ENCODE measurements at regions not wholly inside any gene's neighbourhood (a gene's known extent, or its start where the extent isn't known, plus 50 kb on each side); places are given as distances from the start of the nearest gene placed in this dataset.

GRCh38 chr18:45119876-45120275 lies 439.2 kb downstream of the SETBP1 start:
- DNase-seq, result peak; percentile 40

GRCh38 chr18:45121146-45121545 lies 440.5 kb downstream of the SETBP1 start:
- peak; percentile 11 for DNase-seq

- DNase-seq, result peak; percentile 25
These were observed 441.8 kb downstream of the SETBP1 start for GRCh38 chr18:45122506-45122905.

GRCh38 chr18:45127405-45127804 lies 446.7 kb downstream of the SETBP1 start:
- DNase-seq, result no peak

- DNase-seq, result peak; percentile 62
These were observed 452.6 kb downstream of the SETBP1 start for GRCh38 chr18:45133276-45133675.

DNA sequence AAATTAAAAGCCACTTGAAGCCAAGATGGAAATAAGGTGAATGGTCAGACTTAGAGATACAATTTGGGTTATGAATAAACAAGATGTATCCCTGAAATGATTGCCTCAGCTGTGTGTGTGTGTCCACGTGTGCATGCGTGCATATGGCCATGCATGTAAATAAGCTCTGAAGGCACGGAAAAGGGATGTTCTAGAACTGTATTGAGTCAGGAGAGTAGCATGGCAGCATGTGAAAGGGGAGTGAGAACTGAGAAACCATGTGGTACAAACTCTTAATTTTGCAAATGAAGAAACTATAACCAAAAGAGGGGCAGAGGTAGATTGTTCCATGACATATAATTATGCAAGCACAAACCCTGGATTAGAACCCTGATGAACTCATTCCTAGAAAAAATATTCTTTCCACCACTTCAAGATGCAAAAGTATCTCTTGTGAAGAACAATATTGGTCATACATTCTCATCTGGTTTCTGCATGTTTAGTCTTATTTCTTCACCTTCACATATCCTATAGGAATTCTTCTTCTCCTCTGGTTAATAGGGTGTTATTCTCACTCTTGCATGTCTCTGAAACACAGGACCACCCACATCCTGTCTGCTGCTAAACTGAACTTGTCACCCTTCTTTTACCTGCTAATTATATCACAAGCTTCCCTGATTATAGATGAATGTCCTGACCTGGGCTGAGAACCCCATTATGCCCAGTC lies 455.8 kb downstream of the SETBP1 start:
- no peak for DNase-seq

GRCh38 chr18:45137087-45137419 lies 456.4 kb downstream of the SETBP1 start:
- DNase-seq, result no peak

- no peak for DNase-seq
These were observed 458.8 kb downstream of the SETBP1 start for GRCh38 chr18:45139478-45139877.

DNA sequence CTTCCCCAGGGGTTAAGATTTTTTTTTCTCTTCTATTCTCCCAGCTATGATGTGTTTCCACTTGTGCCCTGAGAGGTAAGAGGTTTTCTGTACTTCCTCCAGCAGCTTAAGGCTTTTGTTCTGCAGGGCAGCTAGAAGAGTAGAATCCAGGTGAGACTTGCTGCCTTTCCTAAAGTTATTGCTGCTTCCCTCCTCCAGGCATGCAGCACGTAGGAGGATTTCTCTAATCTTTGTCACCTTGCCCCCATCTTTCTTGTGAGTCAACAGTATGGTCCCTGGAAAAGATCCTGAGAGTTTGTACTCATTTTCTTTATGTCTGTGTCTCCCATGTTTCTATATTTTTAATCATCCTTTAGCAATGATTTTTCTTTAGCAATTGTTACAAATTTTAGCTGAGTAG lies 462.2 kb downstream of the SETBP1 start:
- DNase-seq, result no peak

- no peak for DNase-seq
These were observed 465.6 kb upstream of the SLC14A2 start for GRCh38 chr18:45149712-45150111.

DNA sequence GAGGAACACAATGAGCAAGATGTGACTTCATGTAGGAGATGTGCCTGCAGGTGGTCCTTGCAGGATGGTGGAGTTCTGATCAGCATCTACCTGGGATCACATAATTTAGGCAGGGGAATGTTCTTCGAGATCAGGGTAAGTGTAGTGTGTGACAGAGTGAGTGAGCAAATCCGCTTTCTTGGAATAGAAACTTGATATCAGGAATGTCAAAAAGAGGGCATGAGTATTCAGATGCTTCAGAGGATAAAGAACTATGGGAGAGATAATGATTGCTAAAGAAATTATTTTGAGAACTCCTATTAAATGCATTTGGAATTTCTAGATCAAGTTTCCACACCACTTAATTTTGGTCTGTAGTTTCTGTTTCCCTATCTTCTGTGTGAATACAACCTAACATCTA lies 463.6 kb upstream of the SLC14A2 start:
- no peak for DNase-seq

GRCh38 chr18:45155526-45155925 lies 459.8 kb upstream of the SLC14A2 start:
- peak; percentile 14 for DNase-seq

GRCh38 chr18:45156946-45157345 lies 458.3 kb upstream of the SLC14A2 start:
- peak; percentile 32 for DNase-seq

DNA sequence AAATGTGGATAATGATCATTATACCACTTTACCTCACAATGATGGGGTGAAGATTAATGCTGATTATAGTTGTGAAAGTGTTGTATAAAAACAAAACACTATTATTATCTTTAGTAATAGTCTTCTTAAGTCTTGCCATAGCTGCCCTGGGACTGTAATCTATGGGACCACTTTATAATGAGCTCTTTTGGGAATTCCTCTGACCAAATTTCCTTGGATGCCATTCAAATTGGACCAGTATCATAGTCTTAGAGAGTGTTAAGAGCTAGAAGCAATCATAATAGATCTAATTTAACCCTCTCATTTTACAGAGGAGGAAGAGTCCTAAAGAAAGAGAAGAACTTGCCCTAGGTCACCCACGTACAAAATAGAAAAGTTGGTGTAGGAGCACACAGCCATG lies 457.7 kb upstream of the SLC14A2 start:
- DNase-seq, result no peak

DNA sequence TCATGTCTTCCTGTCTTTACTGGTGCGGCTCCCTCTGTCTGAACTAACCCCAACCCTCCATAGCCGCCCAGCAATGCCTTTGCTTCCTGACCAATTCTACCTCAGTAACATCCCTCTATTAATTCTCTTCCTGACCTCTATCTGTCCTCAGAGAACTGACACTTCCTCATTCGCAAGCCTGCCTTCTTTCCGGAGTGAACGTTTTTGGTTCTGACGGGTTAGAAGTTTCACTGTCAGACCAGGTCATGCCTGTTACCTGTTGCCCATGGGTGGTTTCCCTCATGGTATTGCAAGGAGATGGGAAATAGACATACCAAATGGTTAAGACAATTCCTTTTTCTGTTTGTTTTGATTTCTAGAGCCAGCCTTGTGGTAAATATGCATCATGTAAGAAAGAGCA lies 453.4 kb upstream of the SLC14A2 start:
- no peak for DNase-seq

- DNase-seq, result no peak
These were observed 451.4 kb upstream of the SLC14A2 start for GRCh38 chr18:45163871-45164270.

DNA sequence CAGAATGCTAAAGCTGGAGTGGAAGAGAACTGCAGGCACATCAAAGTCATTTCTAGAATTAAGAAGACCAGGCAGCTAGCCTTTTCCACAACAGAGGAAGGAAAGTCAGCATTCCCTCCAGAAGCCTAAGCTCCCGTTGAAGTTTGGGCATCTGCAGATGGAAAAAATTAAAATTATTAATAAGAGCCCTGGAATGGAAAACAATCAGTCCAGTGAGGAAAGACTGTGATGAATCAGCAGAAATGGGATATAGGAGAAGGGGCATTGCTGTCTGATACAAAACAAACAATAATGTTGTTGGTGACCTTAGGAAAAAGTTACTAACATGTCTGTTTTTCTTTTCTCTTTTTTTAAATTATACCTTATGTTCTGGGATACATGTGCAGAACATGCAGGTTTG lies 450.7 kb upstream of the SLC14A2 start:
- DNase-seq, result peak; percentile 75

- no peak for DNase-seq
These were observed 450.0 kb upstream of the SLC14A2 start for GRCh38 chr18:45165176-45165713.

- peak; percentile 38 for DNase-seq
These were observed 449.4 kb upstream of the SLC14A2 start for GRCh38 chr18:45165871-45166270.

DNA sequence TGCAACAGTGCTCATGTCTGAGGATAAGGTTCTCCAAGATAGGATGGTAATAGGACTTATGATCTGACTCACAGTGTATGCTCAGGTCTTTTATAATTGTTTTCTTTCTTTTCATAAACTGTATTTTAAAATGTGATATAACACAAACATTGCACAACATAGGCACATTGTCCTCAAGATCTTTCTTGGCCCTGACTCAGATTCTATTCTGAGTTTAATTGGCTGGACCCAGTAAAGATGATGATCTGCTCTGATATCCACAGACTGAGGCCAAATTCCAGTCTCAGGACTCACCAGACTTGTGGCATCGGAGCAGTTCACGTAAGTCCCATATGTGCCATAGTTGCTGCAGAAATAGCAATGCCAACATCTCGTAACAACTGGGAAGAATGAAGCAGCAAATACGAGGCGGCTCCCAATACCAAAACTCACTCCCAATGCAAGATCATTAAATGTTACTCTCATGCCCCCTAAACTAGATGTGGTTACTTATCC lies 448.9 kb upstream of the SLC14A2 start:
- DNase-seq, result peak; percentile 86

DNA sequence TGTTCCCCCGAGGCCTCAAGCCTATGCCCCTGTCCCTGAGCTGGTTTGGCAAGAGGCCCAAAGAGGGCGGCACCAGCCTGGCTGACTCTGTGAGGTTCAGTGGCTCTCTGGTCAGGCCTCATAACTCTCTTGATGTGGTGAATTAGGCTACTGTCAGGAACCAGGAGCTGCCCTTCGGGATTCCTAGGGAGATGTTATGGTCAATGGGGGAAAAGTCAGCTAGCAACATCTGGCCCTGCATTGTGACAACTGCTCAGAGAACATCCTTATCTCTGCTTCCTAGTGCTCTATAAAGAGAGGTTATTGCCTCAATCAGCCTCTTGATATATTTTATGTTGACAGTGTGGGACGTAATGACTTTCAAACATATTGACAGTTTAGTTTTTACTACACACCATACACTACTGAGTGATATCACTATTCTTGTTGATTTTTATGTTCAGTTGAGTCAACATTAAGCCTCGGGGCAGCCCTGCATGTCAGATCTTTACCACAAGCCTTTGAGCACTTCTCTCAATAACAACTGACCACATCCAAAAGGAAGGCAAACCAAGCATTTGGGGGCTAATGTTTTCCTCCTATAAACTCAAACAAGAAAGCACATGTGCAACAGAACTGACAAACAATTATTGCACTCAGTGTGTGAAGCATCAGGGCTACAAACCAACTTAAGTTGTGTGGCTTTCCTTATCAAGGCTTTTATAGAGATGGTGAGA lies 448.3 kb upstream of the SLC14A2 start:
- DNase-seq, result peak; percentile 30

DNA sequence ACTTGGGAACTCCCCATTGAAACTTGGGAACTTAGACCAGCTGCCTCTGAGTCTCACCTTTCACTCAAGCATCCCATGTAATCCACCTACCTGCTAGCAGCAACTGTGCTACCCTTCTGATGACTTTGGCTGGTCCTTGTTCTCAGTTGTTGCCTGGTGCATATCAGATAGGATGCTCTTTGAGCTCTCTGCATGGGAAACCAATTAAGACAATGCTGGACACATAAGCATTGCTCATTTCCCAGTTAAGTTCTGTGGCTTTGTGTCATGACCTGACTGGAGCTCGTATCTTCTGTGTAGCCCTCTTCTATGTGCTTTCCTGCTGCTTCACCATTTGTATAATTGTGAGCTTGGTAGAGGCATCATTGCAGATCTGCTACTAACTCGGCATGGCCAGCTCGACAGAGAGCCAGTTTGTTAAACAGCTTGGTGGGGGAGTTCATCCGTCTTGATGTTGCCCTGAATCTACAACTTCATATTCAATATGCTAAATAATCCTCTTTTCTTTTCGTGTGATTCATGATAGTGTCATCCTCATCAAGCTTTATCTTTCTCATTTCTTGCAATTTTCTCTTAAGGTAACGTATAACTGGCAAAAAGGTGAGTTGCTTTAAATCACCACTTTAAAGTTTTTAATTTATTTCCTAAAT lies 447.5 kb upstream of the SLC14A2 start:
- DNase-seq, result peak; percentile 64

DNA sequence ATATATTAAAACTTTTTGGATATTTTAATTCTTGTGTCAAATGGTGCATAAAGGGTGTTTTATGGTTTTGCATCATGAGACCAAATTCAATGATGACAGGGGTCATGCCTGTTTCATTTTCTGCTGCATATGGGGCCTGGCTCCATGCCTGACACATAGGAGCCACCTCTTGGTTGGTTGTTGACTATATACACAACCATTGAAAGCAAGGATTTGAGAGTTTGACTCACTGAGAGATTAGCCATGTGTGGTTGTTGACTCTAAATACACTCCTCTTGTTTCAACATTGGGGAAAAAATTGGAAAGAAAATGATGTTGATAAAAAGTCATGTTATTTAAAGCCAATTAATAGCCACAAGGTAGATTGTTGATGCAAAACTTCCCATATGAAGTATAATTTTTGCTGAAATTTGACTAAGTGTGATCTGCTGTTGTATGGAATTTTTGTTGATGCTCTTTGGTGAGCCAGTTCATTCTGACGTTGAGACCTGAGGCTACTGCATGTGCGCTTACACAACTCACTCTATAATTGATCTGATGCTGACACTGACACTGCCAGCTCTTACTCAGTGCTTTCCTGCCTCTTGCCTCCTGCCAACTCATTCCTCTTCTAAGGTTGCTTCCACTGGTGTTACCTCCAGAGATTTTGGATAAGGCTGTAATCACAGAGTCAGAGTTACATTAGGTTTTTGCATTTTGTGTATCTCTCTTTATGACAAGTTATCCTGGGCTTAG lies 446.2 kb upstream of the SLC14A2 start:
- DNase-seq, result peak; percentile 73

Measured in fibroblast of upper back skin (primary cell).